Chondrocyte (in vitro differentiated cells): ENCODE measurements at regions not wholly inside any gene's neighbourhood (a gene's known extent, or its start where the extent isn't known, plus 50 kb on each side); places are given as distances from the start of the nearest gene placed in this dataset.
A peak's percentile ranks its signal among the peaks of the same experiment; 100 is the strongest.

Experiments used
- DNase-seq: peaks from one replicate; pipeline ENCODE4 v3.0.0; 2021; ENCODE audit warnings: mixed read lengths, low spot score
- H3K27ac Mint-ChIP-seq: one replicate; pipeline ENCODE4 v1.8.0; 2021; ENCODE audit warnings: mild to moderate bottlenecking, moderate library complexity, mixed read lengths; ENCODE audit not compliant: unreplicated experiment
- H3K27me3 Mint-ChIP-seq: 2 replicates; pipeline ENCODE4 v1.8.0; 2021; ENCODE audit warnings: low read depth, mixed read lengths
- H3K36me3 Mint-ChIP-seq: 2 replicates; pipeline ENCODE4 v1.8.0; 2021; ENCODE audit warnings: low read depth, mixed read lengths
- H3K4me1 Mint-ChIP-seq: 2 replicates; pipeline ENCODE4 v1.8.0; 2021; ENCODE audit warnings: low read depth, mild to moderate bottlenecking, mixed read lengths
- H3K4me3 Mint-ChIP-seq: one replicate; pipeline ENCODE4 v1.8.0; 2021; ENCODE audit warnings: mild to moderate bottlenecking, moderate library complexity, mixed read lengths; ENCODE audit not compliant: unreplicated experiment
- H3K9me3 Mint-ChIP-seq: 2 replicates; pipeline ENCODE4 v1.8.0; 2021; ENCODE audit warnings: low read depth, mixed read lengths
- TF ChIP-seq, protein P1 (sequence below): fragments of 200-600 bp; sonication (generic); IDR thresholded peaks from 2 replicates; pipeline ENCODE4 v1.5.0; 2021; ENCODE audit warnings: antibody characterized with exemption, mild to moderate bottlenecking, moderate library complexity

DNA sequence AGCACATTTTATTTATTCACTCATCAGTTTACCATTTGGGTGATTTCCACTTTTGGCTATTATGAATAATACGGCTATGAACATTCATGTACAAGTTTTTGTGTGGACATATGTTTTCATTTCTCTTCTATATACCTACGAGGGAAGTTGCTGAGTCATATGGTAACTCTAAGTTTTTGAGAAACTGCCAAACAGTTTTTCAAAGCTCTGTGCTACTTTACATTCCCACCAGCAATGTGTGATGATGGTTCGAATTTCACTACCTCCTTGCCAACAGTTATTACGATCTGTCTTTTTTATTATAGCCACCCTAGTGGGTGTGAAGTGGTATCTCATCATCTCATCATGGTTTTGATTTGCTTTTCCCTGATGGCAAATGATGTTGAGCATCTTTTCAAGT, 63.7 kb upstream of the MRTFB start:
- no peak for DNase-seq
- Mint-ChIP-seq H3K4me3 (no peak overlapping the region), H3K27me3 (no peaks in the 10 kb centered on the region), H3K4me1 (peaks cover 55% of the 10 kb centered on the region), H3K9me3 (peaks cover 3% of the 10 kb centered on the region), H3K36me3 (no peaks in the 10 kb centered on the region), H3K27ac (peak overlapping the region; percentile 46)
- TF ChIP-seq, protein P1, sequence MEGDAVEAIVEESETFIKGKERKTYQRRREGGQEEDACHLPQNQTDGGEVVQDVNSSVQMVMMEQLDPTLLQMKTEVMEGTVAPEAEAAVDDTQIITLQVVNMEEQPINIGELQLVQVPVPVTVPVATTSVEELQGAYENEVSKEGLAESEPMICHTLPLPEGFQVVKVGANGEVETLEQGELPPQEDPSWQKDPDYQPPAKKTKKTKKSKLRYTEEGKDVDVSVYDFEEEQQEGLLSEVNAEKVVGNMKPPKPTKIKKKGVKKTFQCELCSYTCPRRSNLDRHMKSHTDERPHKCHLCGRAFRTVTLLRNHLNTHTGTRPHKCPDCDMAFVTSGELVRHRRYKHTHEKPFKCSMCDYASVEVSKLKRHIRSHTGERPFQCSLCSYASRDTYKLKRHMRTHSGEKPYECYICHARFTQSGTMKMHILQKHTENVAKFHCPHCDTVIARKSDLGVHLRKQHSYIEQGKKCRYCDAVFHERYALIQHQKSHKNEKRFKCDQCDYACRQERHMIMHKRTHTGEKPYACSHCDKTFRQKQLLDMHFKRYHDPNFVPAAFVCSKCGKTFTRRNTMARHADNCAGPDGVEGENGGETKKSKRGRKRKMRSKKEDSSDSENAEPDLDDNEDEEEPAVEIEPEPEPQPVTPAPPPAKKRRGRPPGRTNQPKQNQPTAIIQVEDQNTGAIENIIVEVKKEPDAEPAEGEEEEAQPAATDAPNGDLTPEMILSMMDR = peak; percentile 58

DNA sequence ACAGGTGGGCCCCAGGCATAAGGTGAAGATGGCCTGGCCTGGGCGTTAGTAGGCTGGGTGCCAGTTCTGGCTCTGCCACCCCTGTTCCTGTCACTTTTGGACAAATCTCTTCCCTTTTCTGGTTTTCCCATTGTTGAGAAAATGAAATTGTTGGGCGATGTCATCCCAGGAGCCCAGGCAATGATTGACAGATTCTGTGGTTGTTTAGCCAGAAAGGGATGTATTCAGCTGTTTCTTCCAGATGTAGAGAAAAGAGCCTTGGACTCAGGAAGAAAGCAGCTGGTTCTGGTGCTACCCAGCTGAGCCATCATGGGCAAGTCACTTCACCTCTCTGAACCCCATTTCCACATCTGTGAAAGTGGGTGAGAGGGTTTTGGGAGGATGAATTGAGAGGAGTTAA, 60.1 kb upstream of the MRTFB start:
- TF ChIP-seq, protein P1 = no peak
- H3K27ac Mint-ChIP-seq = no peak overlapping the region
- H3K27me3 Mint-ChIP-seq = no peaks in the 10 kb centered on the region
- H3K9me3 Mint-ChIP-seq = peaks cover 3% of the 10 kb centered on the region
- H3K4me1 Mint-ChIP-seq = peaks cover 54% of the 10 kb centered on the region
- H3K36me3 Mint-ChIP-seq = no peaks in the 10 kb centered on the region
- no peak for DNase-seq
- H3K4me3 Mint-ChIP-seq = no peak overlapping the region

DNA sequence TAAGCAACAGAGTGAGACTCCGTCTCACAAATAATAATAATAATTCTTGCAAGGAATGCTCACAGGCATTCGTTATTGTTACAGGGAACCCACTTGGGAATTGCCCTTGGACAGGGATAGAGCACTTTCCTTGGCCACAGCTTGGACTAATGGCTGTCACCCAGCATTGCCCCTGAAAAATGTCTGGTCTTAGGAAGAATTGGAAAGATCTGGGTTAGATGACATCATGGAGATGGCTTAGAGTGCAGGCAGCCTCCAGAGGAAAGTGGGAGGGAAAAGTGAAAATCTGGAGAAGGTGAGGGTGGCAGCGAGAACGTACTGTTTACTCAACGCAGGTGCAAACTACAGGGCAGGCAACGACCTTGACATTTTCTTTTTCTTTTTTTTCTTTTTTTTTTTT, 59.3 kb upstream of the MRTFB start:
- Mint-ChIP-seq H3K4me3 (no peak overlapping the region), H3K27ac (no peak overlapping the region)
- no peak for DNase-seq

DNA sequence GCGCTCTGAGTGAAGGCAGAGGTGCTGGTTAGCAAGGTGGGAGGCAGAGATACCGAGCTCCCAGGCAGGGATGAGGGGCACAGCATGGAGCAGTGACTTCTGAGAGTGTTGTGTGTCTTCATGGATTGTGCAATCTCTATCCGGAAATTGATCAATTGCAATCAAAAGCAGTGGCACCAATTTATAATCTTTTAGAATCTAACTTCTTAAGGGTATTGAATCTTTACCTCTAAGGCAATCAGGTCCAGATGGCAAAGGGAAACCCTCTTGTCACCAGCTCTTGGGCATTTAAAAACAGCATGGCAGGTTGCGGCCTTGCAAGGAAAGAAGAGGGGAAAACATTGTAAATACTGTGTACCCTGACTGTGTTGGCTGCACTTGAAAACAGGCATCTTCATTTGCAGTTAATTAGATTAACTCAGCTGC, 58.0 kb upstream of the MRTFB start:
- H3K36me3 Mint-ChIP-seq = no peaks in the 10 kb centered on the region
- TF ChIP-seq, protein P1 = no peak
- H3K27ac Mint-ChIP-seq = peak overlapping the region; percentile 94
- no peaks in the 10 kb centered on the region for H3K27me3 Mint-ChIP-seq
- H3K4me3 Mint-ChIP-seq = no peak overlapping the region
- no peak for DNase-seq
- H3K4me1 Mint-ChIP-seq = peaks cover 52% of the 10 kb centered on the region
- no peaks in the 10 kb centered on the region for H3K9me3 Mint-ChIP-seq

More for the DNA sequence above, 59.3 kb upstream of the MRTFB start:
- H3K36me3 Mint-ChIP-seq = no peaks in the 10 kb centered on the region
- H3K4me1 Mint-ChIP-seq = peaks cover 58% of the 10 kb centered on the region
- H3K9me3 Mint-ChIP-seq = peaks cover 3% of the 10 kb centered on the region
- no peaks in the 10 kb centered on the region for H3K27me3 Mint-ChIP-seq
- TF ChIP-seq, protein P1 = no peak

DNA sequence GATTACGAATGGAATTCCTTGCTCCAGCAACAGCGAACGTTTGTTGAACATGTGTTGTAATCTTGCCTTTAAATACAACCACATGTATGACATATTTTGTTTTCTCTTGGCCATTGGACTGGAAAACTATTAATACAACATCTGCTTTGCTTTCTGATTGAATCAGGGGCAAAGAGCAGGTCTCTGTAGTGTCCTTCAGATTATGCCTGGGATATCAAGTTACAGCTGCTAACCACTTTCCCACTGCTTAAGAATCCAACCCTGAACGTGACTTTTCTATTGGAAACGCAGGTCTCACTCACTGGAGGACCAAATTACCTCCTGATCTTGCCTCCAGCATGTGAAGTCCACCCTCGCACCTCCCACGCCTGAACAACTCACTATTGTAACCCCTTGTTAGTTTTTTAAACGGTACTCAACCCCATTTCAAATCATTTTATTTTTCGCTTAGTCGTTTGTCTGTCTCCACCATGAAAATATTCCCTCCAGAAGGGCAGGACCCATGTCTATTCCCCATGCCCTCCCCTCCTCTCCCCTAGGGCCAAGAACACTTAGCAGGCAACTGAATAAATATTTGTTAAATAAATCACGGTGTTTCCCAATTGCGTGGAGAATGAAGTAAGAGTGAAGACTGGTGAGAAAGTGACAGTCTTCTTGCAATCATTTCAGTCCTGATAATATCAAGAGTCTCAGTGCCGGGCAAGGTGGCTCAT, 57.4 kb upstream of the MRTFB start:
- Mint-ChIP-seq H3K27me3 (no peaks in the 10 kb centered on the region), H3K27ac (peak overlapping the region; percentile 94), H3K9me3 (no peaks in the 10 kb centered on the region), H3K36me3 (no peaks in the 10 kb centered on the region), H3K4me1 (peaks cover 54% of the 10 kb centered on the region), H3K4me3 (peak overlapping the region; percentile 11)
- DNase-seq = no peak
- TF ChIP-seq, protein P1 = no peak
